CD4-positive, alpha-beta T cell (primary cell): ENCODE measurements at regions not wholly inside any gene's neighbourhood (a gene's known extent, or its start where the extent isn't known, plus 50 kb on each side); places are given as distances from the start of the nearest gene placed in this dataset.
"Not testable (repeated sequence)": the region's sequence is repeated elsewhere in the genome, so short reads cannot be mapped to it uniquely, and the experiment has no call there.

Experiments used
- ATAC-seq: fragments of 200-7000 bp; cut with Tn5 transposase; one replicate; pipeline ENCODE4 v1.10.0; 2022; ENCODE audit warnings: mild to moderate bottlenecking; ENCODE audit not compliant: poor library complexity
- CTCF ChIA-PET: fragments of 350-600 bp; sonication (Branson Sonifier 250); formaldehyde crosslinking; loops from one replicate; lab custom pipeline; 2021; ENCODE audit warnings: antibody characterized with exemption, inconsistent platforms; lab: Charles Lee
- POLR2A ChIA-PET: fragments of 350-600 bp; sonication (Branson Sonifier 250); formaldehyde crosslinking; loops from one replicate; lab custom pipeline; 2021; ENCODE audit warnings: antibody characterized with exemption, inconsistent platforms; lab: Charles Lee
- DNase-seq, 14 experiments: peaks; one replicate each; pipeline ENCODE4 v3.0.0-alpha.2; 2013 to 2020; ENCODE audit warnings: mixed read lengths in 2 of 14
- H3K27ac ChIP-seq, 2 donors: one replicate each; pipeline versions ENCODE4 v1.5.1 to v1.7.0; 2013; ENCODE audit warnings: low read length in 2 of 2, low read depth in 1 of 2, mild to moderate bottlenecking in 1 of 2
- H3K27me3 ChIP-seq, 2 experiments: 1 replicate in 1 of 2; 2 replicates in 1 of 2; pipeline versions ENCODE4 v1.6.1 to v1.7.0; 2013; ENCODE audit warnings: low read length in 2 of 2, control low read depth in 1 of 2, mild to moderate bottlenecking in 1 of 2, moderate library complexity in 1 of 2; ENCODE audit not compliant: insufficient read depth in 2 of 2, control insufficient read depth in 1 of 2
- H3K36me3 ChIP-seq: one replicate; pipeline ENCODE4 v1.6.1; 2013; ENCODE audit warnings: low read length, control low read depth; ENCODE audit not compliant: insufficient read depth
- H3K4me1 ChIP-seq: one replicate; pipeline ENCODE4 v1.6.1; 2013; ENCODE audit warnings: low read length, control low read depth; ENCODE audit not compliant: insufficient read depth
- H3K4me3 ChIP-seq: one replicate; pipeline ENCODE4 v1.5.1; 2013; ENCODE audit warnings: mild to moderate bottlenecking, low read length, moderate library complexity
- H3K9me3 ChIP-seq, 2 experiments: 1 replicate in 1 of 2; 2 replicates in 1 of 2; pipeline versions ENCODE4 v1.6.1 to v1.7.0; 2013; ENCODE audit warnings: low read length in 2 of 2, mild to moderate bottlenecking in 2 of 2, control low read depth in 1 of 2, moderate library complexity in 1 of 2; ENCODE audit not compliant: control insufficient read depth in 1 of 2, insufficient read depth in 1 of 2
- H3K27ac Mint-ChIP-seq: one replicate; pipeline ENCODE4 v1.8.0; 2020; ENCODE audit warnings: mixed read lengths
- H3K27me3 Mint-ChIP-seq: one replicate; pipeline ENCODE4 v1.8.0; 2021; ENCODE audit warnings: mixed read lengths
- H3K36me3 Mint-ChIP-seq: one replicate; pipeline ENCODE4 v1.8.0; 2021; ENCODE audit warnings: low read depth, mixed read lengths
- H3K4me1 Mint-ChIP-seq: one replicate; pipeline ENCODE4 v1.8.0; 2021; ENCODE audit warnings: low read depth, mixed read lengths
- H3K4me3 Mint-ChIP-seq: one replicate; pipeline ENCODE4 v1.8.0; 2020; ENCODE audit warnings: mild to moderate bottlenecking, mixed read lengths
- H3K9me3 Mint-ChIP-seq: one replicate; pipeline ENCODE4 v1.8.0; 2020; ENCODE audit warnings: mixed read lengths
- intact Hi-C, 2 experiments: fragments of 100-400 bp; cut with DNase I in 1 of 2; cut with micrococcal nuclease in 1 of 2; formaldehyde crosslinking; loops; one replicate each; pipeline versions ENCODE4 v1.15.1 to v1.9.0; 2023 to 2025; cut with DNase I, micrococcal nuclease
- TF ChIP-seq, protein P1 (sequence below): fragments of 200-600 bp; IDR thresholded peaks from one replicate; pipeline ENCODE4 v1.8.0; 2022; ENCODE audit warnings: antibody characterized with exemption, mild to moderate bottlenecking

DNA sequence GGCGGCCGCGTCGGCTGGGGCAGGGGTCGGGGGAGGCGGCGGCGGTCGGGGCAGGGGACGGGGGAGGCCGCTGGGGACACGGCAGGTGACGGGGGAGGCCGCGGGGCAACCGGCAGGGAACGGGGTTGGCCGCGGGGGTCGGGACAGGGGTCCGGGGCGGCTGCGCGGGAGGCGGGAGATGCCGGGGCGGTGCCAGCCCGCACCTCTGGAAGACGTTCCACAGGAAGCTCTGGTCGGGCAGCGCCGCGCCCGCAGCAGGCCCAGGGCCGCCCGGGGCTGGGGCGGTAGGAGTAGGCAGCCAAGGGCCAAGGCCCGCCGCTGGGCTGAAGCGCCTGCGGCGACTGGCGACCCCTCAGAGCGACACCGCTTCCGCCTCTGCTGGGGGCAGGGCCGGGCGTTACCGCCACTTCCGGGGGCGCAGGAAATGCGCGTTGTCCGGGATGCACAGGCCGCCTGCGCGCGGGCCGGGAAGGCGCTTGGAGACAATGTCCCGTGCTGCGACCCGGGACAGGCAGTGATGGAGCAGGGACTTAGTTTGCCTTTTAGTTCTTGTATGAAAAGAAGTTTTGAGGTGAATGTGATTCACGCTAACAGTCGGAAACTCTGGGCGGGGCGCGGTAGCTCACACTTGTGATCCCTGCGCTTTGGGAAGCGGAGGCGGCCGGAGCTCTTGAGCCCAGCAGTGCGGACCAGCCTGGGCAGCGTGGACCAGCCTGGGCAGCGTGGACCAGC lies 110.0 kb upstream of the LPCAT1 start:
- Mint-ChIP-seq H3K36me3 (peaks cover 17% of the 10 kb centered on the region), H3K27me3 (no peaks in the 10 kb centered on the region), H3K9me3 (no peaks in the 10 kb centered on the region), H3K4me3 (peak overlapping the region; percentile 96), H3K4me1 (peaks cover 37% of the 10 kb centered on the region), H3K27ac (peak overlapping the region; percentile 93)
- Histone ChIP-seq H3K27ac (peak overlapping the region; percentile 41 to 51), H3K4me3 (peak overlapping the region; percentile 66), H3K36me3 (no peaks in the 10 kb centered on the region), H3K27me3 (no peaks in the 10 kb centered on the region), H3K9me3 (no peaks in the 10 kb centered on the region), H3K4me1 (peaks cover 16% of the 10 kb centered on the region)
- DNase-seq (peak; percentile 28 to 81 (median 66)), ATAC-seq (peak; percentile 75)
- POLR2A ChIA-PET: interaction anchor here (0.6 to 2.0 kb wide), 7 partner anchors 11 to 318 kb away, joined by 3 to 7 read pairs (median 3); partner anchors contain the start of gene LPCAT1
- CTCF ChIA-PET: interaction anchor here (1.4 kb wide), 1 partner anchor 11 kb away, joined by 4 read pairs; no protein-coding TSS in a partner anchor
- TF ChIP-seq, protein P1, sequence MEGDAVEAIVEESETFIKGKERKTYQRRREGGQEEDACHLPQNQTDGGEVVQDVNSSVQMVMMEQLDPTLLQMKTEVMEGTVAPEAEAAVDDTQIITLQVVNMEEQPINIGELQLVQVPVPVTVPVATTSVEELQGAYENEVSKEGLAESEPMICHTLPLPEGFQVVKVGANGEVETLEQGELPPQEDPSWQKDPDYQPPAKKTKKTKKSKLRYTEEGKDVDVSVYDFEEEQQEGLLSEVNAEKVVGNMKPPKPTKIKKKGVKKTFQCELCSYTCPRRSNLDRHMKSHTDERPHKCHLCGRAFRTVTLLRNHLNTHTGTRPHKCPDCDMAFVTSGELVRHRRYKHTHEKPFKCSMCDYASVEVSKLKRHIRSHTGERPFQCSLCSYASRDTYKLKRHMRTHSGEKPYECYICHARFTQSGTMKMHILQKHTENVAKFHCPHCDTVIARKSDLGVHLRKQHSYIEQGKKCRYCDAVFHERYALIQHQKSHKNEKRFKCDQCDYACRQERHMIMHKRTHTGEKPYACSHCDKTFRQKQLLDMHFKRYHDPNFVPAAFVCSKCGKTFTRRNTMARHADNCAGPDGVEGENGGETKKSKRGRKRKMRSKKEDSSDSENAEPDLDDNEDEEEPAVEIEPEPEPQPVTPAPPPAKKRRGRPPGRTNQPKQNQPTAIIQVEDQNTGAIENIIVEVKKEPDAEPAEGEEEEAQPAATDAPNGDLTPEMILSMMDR: no peak
- intact Hi-C loops: loop anchor here in 1 of 2 experiments (2.0 kb wide), 1 partner anchor 247 kb away; no protein-coding TSS in a partner anchor

DNA sequence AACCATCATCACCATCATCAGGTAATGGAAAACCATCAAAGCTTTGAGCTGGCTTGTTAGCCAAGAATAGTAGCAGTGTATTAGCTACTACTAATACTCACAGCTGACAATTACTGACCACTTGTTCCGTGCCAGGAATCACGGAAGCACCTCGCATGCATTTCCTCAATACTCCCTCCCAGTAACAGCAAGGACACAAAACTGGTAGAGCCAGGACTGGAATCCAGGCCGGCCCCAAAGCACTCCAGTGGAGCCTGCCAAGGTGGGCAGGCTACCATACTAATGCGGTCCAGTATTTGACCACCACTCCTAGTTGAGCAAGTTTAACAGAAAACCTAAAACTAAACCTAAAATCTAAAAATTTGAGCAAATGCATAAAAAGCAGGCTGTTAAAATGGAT lies 107.2 kb upstream of the LPCAT1 start:
- POLR2A ChIA-PET, H3K27me3 Mint-ChIP-seq, H3K27me3 ChIP-seq, H3K9me3 Mint-ChIP-seq, ATAC-seq, H3K9me3 ChIP-seq, H3K27ac ChIP-seq, intact Hi-C loops, H3K36me3 ChIP-seq, CTCF ChIA-PET, H3K4me3 ChIP-seq, H3K27ac Mint-ChIP-seq: not testable (repeated sequence)
- Mint-ChIP-seq H3K36me3 (peaks cover 17% of the 10 kb centered on the region), H3K4me1 (peaks cover 37% of the 10 kb centered on the region), H3K4me3 (peak overlapping the region; percentile 37)
- peak in 1 of 14 experiments; percentile 21 for DNase-seq
- H3K4me1 ChIP-seq: peaks cover 16% of the 10 kb centered on the region

DNA sequence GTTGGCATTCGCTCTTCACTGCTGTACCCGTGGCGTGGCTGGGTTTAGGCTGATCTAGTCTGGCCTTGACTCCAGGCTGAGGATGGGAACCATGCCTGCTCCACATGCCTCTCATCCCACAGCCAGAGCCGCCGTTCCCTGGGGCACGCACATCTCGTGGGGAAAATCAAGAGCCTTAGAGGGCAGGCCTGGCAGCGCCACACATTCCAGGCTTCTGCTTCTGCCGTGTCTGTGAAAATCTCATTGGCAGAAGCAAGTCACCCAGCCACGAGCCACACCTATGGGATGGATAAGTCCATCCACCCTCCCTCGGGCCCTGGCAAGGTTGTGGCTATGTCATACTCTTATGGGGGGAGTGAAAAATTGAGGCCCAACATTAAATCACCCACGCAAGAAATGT lies 102.6 kb upstream of the LPCAT1 start:
- DNase-seq: peak in 1 of 14 experiments; percentile 28
- H3K4me3 Mint-ChIP-seq, H3K27me3 Mint-ChIP-seq, H3K4me1 Mint-ChIP-seq, H3K4me3 ChIP-seq, H3K27ac ChIP-seq, CTCF ChIA-PET, H3K9me3 ChIP-seq, H3K36me3 ChIP-seq, H3K4me1 ChIP-seq, H3K9me3 Mint-ChIP-seq, ATAC-seq, intact Hi-C loops, H3K27ac Mint-ChIP-seq, H3K27me3 ChIP-seq, POLR2A ChIA-PET: not testable (repeated sequence)
- peaks cover 39% of the 10 kb centered on the region for H3K36me3 Mint-ChIP-seq

DNA sequence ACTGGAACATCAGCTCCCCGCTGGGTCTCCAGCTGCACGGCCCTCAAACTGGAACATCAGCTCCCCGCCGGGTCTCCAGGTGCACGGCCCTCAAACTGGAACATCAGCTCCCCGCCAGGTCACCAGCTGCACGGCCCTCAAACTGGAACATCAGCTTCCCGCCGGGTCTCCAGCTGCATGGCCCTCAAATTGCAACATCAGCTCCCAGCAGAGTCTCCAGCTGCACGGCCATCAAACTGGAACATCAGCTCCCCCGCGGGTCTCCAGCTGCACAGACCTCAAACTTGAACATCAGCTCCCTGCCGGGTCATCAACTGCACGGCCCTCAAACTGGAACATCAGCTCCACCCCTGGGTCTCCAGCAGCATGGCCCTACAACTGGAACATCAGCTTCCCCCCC lies 95.8 kb upstream of the LPCAT1 start:
- H3K9me3 Mint-ChIP-seq, ATAC-seq: not testable (repeated sequence)

DNA sequence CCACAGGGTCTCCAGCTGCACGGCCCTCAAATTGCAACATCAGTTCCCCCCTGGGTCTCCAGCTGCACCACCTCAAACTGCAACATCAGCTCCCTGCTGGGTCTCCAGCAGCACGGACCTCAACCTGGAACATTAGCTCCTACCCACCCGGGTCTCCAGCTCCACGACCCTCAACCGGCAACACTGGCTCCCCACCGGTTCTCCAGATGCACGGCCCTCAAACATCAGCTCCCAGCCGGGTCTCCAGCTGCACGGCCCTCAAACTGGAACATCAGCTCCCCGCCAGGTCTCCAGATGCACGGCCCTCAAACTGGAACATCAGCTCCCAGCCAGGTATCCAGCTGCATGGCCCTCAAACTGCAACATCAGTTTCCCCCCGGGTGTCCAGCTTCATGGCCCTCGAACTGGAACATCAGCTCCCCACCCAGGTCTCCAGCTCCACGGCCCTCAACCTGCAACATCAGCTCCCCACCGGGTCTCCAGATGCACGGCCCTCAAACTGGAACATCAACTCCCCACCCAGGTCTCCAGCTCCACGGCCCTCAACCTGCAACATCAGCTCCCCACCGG lies 94.6 kb upstream of the LPCAT1 start:
- H3K4me1 ChIP-seq, H3K4me3 Mint-ChIP-seq, intact Hi-C loops, H3K27ac ChIP-seq, H3K27ac Mint-ChIP-seq, CTCF ChIA-PET, H3K27me3 Mint-ChIP-seq, H3K4me1 Mint-ChIP-seq, POLR2A ChIA-PET, DNase-seq, ATAC-seq, H3K9me3 ChIP-seq, H3K36me3 ChIP-seq, H3K27me3 ChIP-seq, H3K9me3 Mint-ChIP-seq, H3K4me3 ChIP-seq: not testable (repeated sequence)
- peaks cover 63% of the 10 kb centered on the region for H3K36me3 Mint-ChIP-seq

More for the DNA sequence above, 95.8 kb upstream of the LPCAT1 start:
- H3K4me1 ChIP-seq, H3K27ac Mint-ChIP-seq, DNase-seq, H3K27me3 ChIP-seq, intact Hi-C loops, H3K4me1 Mint-ChIP-seq, H3K4me3 Mint-ChIP-seq, H3K4me3 ChIP-seq, H3K27me3 Mint-ChIP-seq, H3K9me3 ChIP-seq, H3K36me3 ChIP-seq, H3K27ac ChIP-seq, CTCF ChIA-PET: not testable (repeated sequence)
- H3K36me3 Mint-ChIP-seq: peaks cover 70% of the 10 kb centered on the region
- POLR2A ChIA-PET: interaction anchor here (0.6 kb wide), 1 partner anchor 15 kb away, joined by 3 read pairs; no protein-coding TSS in a partner anchor

DNA sequence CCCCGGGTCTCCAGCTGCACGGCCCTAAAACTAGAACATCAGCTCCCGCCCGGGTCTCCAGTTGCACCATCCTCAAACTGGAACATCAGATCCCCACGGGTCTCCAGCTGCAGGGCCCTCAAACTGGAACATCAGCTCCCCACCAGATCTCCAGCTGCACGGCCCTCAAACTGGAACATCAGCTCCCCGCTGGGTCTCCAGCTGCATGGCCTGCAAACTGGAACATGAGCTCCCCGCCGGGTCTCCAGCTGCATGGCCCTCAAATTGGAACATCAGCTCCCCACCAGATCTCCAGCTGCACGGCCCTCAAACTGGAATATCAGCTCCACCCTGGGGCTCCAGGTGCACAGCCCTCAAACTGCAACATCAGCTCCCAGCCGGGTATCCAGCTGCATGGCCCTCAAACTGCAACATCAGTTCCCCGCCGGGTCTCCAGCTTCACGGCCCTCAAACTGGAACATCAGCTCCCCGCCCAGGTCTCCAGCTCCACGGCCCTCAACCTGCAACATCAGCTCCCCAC lies 93.5 kb upstream of the LPCAT1 start:
- CTCF ChIA-PET, H3K27me3 Mint-ChIP-seq, H3K4me3 ChIP-seq, H3K36me3 ChIP-seq, intact Hi-C loops, H3K27me3 ChIP-seq, H3K4me1 ChIP-seq, H3K4me1 Mint-ChIP-seq, H3K4me3 Mint-ChIP-seq, H3K9me3 ChIP-seq, H3K27ac Mint-ChIP-seq, H3K9me3 Mint-ChIP-seq, H3K27ac ChIP-seq, ATAC-seq, POLR2A ChIA-PET, DNase-seq: not testable (repeated sequence)
- H3K36me3 Mint-ChIP-seq: peaks cover 60% of the 10 kb centered on the region
